Gastrocnemius medialis (tissue), 4 donors: ENCODE measurements at regions not wholly inside any gene's neighbourhood (a gene's known extent, or its start where the extent isn't known, plus 50 kb on each side); places are given as distances from the start of the nearest gene placed in this dataset.

ENCODE experiments used
- ATAC-seq, 2 donors: fragments of 150-250 bp; one replicate each; pipeline ENCODE4 v1.9.1; 2016
- DNase-seq, 2 donors: peaks; one replicate each; pipeline ENCODE4 v3.0.0-alpha.2; 2019
- H3K27ac ChIP-seq, 4 donors: fragments of 200-600 bp; sonication (generic); 1 replicate in 1 of 4; 2 replicates in 3 of 4; pipeline ENCODE4 v1.5.1; 2016 to 2018; ENCODE audit warnings: mild to moderate bottlenecking in 2 of 4, moderate library complexity in 1 of 4
- H3K27me3 ChIP-seq, 3 donors: fragments of 200-600 bp; sonication (generic) in 2 of 3; 1 replicate in 1 of 3; 2 replicates in 2 of 3; pipeline versions ENCODE4 v1.5.1 to v1.6.0; 2016 to 2019; ENCODE audit warnings: mild to moderate bottlenecking in 1 of 3, moderate library complexity in 1 of 3
- H3K36me3 ChIP-seq, 2 donors: fragments of 200-600 bp; sonication (generic) in 1 of 2; one replicate each; pipeline ENCODE4 v1.5.1; 2017 to 2018
- H3K4me1 ChIP-seq, 2 donors: fragments of 200-600 bp; sonication (generic) in 1 of 2; one replicate each; pipeline ENCODE4 v1.5.1; 2016 to 2017; ENCODE audit warnings: mild to moderate bottlenecking in 2 of 2
- H3K4me3 ChIP-seq, 4 donors: fragments of 200-600 bp; sonication (generic) in 3 of 4; 1 replicate in 1 of 4; 2 replicates in 3 of 4; pipeline ENCODE4 v1.5.1; 2016 to 2019; ENCODE audit warnings: mild to moderate bottlenecking in 2 of 4
- H3K9me3 ChIP-seq, 3 donors: fragments of 200-600 bp; sonication (generic) in 2 of 3; 1 replicate in 1 of 3; 2 replicates in 2 of 3; pipeline ENCODE4 v1.5.1; 2016 to 2019
- POLR2A ChIP-seq, 2 donors: fragments of 450-650 bp; IDR thresholded peaks; one replicate each; pipeline ENCODE4 v1.6.1; 2017; ENCODE audit warnings: antibody characterized with exemption in 2 of 2, mild to moderate bottlenecking in 2 of 2, moderate library complexity in 2 of 2
- in situ Hi-C, 4 donors: fragments of 200-750 bp; cut with MboI; loops; one replicate each; pipeline versions ENCODE4 v1.15.0 to v1.8.0; 2017; ENCODE audit warnings: low sequenced_read_pairs in 4 of 4
- intact Hi-C: fragments of 100-400 bp; cut with DNase I; formaldehyde crosslinking; loops from one replicate; pipeline ENCODE4 v1.15.1; 2023; ENCODE audit warnings: low total_unique reads
- TF ChIP-seq, protein P1 (sequence below), 5 experiments: fragments of 450-650 bp in 3 of 5; fragments of 200-600 bp in 2 of 5; sonication (generic) in 2 of 5; IDR thresholded peaks in 4 of 5; conservative IDR thresholded peaks in 1 of 5; 1 replicate in 4 of 5; 2 replicates in 1 of 5; pipeline ENCODE4 v1.5.1; 2016 to 2019; ENCODE audit warnings: antibody characterized with exemption in 5 of 5, mild to moderate bottlenecking in 3 of 5, moderate library complexity in 3 of 5

DNA sequence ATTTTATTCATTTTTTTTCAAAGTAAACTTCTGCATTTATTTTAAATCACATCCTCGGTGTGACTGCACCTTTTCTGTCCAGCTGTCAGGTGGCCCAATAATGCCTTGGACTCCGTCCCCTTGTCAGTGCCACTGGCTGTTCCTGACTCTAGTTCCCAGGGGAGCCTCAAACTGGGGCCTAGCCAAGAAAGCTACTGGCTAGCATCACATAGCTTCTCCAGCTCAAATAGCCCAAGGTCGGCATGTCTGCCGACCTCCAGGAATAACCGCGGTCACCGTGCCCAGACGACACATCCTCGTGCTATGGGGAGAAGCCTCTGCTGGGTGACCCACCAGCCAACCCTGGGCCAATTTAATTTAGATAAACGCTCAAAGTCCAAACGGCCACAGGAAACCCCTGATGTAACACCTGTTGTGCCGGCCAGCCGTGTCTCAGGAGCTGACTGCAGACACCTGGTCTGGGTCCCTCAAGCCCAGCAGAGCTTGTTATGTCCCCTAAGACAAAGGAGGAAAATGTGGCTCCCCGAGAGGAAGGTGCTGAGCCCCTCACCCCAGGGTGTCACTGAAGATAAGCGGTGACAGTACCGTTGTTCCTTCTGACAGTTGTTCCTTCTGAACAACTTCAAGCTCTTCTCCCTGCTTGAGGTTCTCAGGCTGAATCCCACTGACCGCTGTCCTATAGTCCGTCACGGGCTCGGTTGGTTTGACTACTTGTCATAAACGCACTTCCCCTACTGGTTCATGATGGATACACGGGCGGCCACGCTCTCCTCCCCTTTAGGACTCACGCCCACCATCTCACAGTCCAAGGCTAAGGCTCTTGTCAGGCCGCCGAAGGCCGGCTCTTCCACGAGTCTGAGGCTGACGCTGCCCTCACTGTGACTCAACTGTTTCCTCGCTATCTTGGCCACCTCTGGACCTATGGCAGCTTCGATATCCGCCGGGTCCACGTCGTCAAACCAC is 126.2 kb downstream of the KLF13 start:
- H3K36me3 ChIP-seq = no peaks in the 10 kb centered on the region
- no peak for TF ChIP-seq POLR2A (IDR thresholded peaks at IDR 0.05)
- TF ChIP-seq, protein P1, sequence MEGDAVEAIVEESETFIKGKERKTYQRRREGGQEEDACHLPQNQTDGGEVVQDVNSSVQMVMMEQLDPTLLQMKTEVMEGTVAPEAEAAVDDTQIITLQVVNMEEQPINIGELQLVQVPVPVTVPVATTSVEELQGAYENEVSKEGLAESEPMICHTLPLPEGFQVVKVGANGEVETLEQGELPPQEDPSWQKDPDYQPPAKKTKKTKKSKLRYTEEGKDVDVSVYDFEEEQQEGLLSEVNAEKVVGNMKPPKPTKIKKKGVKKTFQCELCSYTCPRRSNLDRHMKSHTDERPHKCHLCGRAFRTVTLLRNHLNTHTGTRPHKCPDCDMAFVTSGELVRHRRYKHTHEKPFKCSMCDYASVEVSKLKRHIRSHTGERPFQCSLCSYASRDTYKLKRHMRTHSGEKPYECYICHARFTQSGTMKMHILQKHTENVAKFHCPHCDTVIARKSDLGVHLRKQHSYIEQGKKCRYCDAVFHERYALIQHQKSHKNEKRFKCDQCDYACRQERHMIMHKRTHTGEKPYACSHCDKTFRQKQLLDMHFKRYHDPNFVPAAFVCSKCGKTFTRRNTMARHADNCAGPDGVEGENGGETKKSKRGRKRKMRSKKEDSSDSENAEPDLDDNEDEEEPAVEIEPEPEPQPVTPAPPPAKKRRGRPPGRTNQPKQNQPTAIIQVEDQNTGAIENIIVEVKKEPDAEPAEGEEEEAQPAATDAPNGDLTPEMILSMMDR (IDR thresholded peaks at IDR 0.05 in 4 of 5, conservative IDR thresholded peaks at IDR 0.05 in 1 of 5) = no peak
- in situ Hi-C loops (no loop called here), intact Hi-C loops (no loop called here)
- no peak overlapping the region for H3K27ac ChIP-seq
- H3K27me3 ChIP-seq = no peaks in the 10 kb centered on the region
- no peaks in the 10 kb centered on the region for H3K9me3 ChIP-seq
- H3K4me3 ChIP-seq = no peak overlapping the region
- H3K4me1 ChIP-seq = no peaks in the 10 kb centered on the region
- peak; percentile 52 to 64 for ATAC-seq
- DNase-seq = peak in 1 of 2 donors; percentile 56

DNA sequence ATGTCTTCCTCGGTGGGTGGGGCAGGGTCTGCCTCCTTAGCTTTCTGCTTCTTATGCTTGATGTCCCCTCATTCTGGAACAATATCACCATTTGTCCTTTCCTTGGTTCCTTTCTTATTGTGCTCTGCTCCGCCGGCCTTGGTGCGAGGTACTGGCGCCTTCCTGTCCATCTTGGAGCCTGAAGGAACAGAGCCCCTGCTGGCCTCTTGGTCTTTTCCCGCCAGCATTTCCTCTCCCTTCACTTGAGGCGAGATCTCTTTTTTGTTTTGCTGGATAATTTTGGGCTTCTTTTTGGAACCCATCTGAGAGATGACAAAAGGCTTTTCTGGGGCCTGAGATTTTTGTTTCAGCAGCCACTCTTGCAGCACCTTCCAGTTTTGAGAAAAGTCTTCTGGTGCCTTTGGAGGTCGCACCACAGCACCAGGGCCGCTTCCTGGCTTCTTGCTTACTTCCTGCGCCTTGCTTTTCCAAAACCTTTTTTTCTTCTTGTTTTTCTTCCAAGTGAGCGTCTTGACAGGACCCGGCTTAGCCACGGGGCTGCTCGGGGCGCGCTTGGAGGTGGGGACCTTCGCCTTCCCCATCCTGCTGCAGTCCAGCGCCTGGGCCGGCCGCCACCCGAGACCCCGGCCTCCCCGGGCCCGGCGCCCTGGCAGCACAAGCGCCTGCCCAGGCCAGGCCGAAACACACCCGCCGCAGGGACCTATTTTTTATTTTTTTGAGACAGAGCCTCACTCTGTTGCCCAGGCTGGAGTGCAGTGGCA is 127.1 kb downstream of the KLF13 start:
- intact Hi-C loops (no loop called here), in situ Hi-C loops (no loop called here)
- DNase-seq (no peak), ATAC-seq (no peak)
- Histone ChIP-seq H3K9me3 (no peaks in the 10 kb centered on the region), H3K4me1 (no peaks in the 10 kb centered on the region), H3K27ac (no peak overlapping the region), H3K36me3 (no peaks in the 10 kb centered on the region), H3K4me3 (no peak overlapping the region), H3K27me3 (no peaks in the 10 kb centered on the region)
- TF ChIP-seq, protein P1 (IDR thresholded peaks at IDR 0.05 in 4 of 5, conservative IDR thresholded peaks at IDR 0.05 in 1 of 5) = no peak
- TF ChIP-seq POLR2A (IDR thresholded peaks at IDR 0.05) = no peak

DNA sequence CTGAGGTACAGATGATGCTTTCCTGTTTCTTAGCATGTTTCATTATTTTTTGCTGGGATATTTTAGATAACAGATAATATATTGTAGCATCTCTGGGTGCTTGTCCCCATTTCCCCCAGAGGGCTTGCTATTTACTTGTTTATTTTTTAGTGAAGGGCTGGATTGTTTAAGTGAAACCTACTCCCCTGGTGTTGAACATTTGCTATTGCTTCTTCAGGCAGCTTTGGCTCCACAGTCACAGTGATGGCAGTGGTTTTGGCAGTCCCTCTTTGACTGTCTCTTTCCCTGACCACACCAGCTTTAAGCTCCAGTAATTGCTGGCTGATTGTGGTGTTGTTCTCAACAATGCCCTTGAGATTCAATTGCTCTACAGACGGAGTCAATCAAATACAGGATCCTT is 128.9 kb downstream of the KLF13 start:
- no peak for ATAC-seq
- Histone ChIP-seq H3K27ac (no peak overlapping the region), H3K4me1 (no peaks in the 10 kb centered on the region), H3K36me3 (no peaks in the 10 kb centered on the region), H3K27me3 (no peaks in the 10 kb centered on the region), H3K9me3 (no peaks in the 10 kb centered on the region), H3K4me3 (no peak overlapping the region)
- no peak for DNase-seq
- in situ Hi-C loops (no loop called here), intact Hi-C loops (no loop called here)
- TF ChIP-seq, protein P1 (IDR thresholded peaks at IDR 0.05 in 4 of 5, conservative IDR thresholded peaks at IDR 0.05 in 1 of 5) = no peak
- no peak for TF ChIP-seq POLR2A (IDR thresholded peaks at IDR 0.05)

DNA sequence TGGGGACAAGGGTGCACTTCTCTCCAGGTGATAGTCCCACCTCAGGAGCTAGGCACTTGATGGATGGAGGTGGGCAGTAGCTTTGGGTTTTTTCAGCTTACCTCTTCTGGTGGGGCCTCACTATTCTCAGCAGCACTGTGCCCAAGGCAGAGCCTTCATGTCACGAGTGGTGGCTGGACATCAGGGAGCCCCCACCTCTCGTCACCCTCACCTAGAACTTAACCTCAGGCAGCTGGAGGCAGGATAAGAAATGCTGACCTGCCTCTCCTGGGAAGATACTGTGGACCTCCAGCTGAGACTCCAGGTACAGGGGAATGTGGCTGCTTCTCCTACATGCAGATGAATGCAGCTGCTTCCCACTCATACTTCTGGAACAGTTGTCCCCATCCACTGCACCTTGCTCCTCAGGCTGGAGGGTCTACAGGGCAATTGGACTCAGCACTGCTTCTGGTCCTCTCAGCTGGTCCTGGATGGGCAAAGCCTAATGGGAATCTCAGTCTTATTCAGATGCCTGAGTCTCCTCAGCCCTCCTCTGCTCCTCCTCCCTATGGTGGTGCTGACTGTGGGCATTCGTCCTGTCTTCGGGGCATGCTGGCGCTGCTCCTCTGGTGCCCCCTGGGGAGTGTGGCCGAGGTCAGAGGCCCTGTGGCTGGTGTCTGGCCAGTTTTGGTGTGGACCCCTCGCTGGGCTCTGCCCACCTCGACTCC is 129.9 kb downstream of the KLF13 start:
- TF ChIP-seq, protein P1 (IDR thresholded peaks at IDR 0.05 in 4 of 5, conservative IDR thresholded peaks at IDR 0.05 in 1 of 5) = no peak
- no peak for TF ChIP-seq POLR2A (IDR thresholded peaks at IDR 0.05)
- Histone ChIP-seq H3K4me3 (no peak overlapping the region), H3K36me3 (no peaks in the 10 kb centered on the region), H3K27me3 (no peaks in the 10 kb centered on the region), H3K9me3 (no peaks in the 10 kb centered on the region), H3K27ac (no peak overlapping the region), H3K4me1 (no peaks in the 10 kb centered on the region)
- intact Hi-C loops = no loop called here
- in situ Hi-C loops = no loop called here
- ATAC-seq = no peak
- no peak for DNase-seq
